SH-SY5Y (cell line): ENCODE measurements at regions not wholly inside any gene's neighbourhood (a gene's known extent, or its start where the extent isn't known, plus 50 kb on each side); places are given as distances from the start of the nearest gene placed in this dataset.

ENCODE experiments used
- GATA2 ChIP-seq: IDR thresholded peaks from 2 replicates; pipeline ENCODE4 v1.6.1; 2011; ENCODE audit warnings: mild to moderate bottlenecking, low read depth, low read length
- GATA3 ChIP-seq: IDR thresholded peaks from 2 replicates; pipeline ENCODE4 v1.6.1; 2011; ENCODE audit warnings: low read depth, mild to moderate bottlenecking, low read length, moderate library complexity

DNA sequence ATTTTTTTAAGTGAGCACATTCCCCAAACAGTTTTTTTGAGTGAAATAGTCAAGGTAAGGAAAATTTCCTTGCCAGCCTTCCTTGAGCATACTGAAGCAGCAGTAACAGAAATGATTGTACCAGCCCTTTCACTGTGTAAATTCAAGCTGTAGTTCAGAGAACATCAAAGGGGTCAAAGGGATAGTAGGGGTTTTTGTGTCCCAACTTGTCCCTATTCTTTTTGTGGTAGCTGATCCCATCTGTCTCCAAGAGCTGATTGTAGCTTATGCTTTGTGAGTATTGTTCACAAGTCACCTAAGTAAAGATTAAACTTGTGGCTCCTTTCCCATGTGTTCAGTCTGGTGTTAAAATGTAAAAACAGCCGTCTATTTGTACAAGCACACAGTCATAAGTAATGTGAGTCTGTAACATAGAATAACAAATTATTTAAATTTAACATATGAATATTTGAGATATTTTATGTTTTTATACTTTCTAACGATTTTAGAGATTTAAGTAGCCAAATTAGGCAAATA, 185.0 kb downstream of the CENPW start:
- TF ChIP-seq GATA3 (no peak), GATA2 (no peak)
